Breast epithelium (tissue), 4 donors: ENCODE measurements at regions not wholly inside any gene's neighbourhood (a gene's known extent, or its start where the extent isn't known, plus 50 kb on each side); places are given as distances from the start of the nearest gene placed in this dataset.
"Not testable (repeated sequence)": the region's sequence is repeated elsewhere in the genome, so short reads cannot be mapped to it uniquely, and the experiment has no call there.

Experiments
- DNase-seq, 2 donors: peaks; one replicate each; pipeline ENCODE4 v3.0.0-alpha.2; 2019; ENCODE audit warnings: low spot score in 2 of 2
- H3K27ac ChIP-seq, 2 donors: fragments of 200-600 bp; sonication (generic) in 1 of 2; one replicate each; pipeline ENCODE4 v1.5.1; 2016 to 2019; ENCODE audit warnings: mild to moderate bottlenecking in 1 of 2
- H3K27me3 ChIP-seq, 2 donors: fragments of 200-600 bp; sonication (generic) in 1 of 2; one replicate each; pipeline versions ENCODE4 v1.5.1 to v1.6.0; 2017 to 2019; ENCODE audit warnings: control low read depth in 1 of 2, mild to moderate bottlenecking in 1 of 2
- H3K36me3 ChIP-seq: fragments of 200-600 bp; one replicate; pipeline ENCODE4 v1.5.1; 2019
- H3K4me1 ChIP-seq, 2 donors: fragments of 200-600 bp; sonication (generic); one replicate each; pipeline ENCODE4 v1.5.1; 2016 to 2019; ENCODE audit warnings: control low read depth in 1 of 2
- H3K4me3 ChIP-seq, 3 donors: fragments of 200-600 bp; sonication (generic); 1 replicate in 2 of 3; 2 replicates in 1 of 3; pipeline ENCODE4 v1.5.1; 2016 to 2019; ENCODE audit warnings: mild to moderate bottlenecking in 3 of 3, moderate library complexity in 2 of 3
- H3K9me3 ChIP-seq, 2 donors: fragments of 200-600 bp; sonication (generic) in 1 of 2; one replicate each; pipeline ENCODE4 v1.5.1; 2016 to 2019; ENCODE audit warnings: control low read depth in 1 of 2
- POLR2A ChIP-seq: fragments of 450-650 bp; IDR thresholded peaks from one replicate; pipeline ENCODE4 v1.6.1; 2016; ENCODE audit warnings: antibody characterized with exemption, mild to moderate bottlenecking, moderate library complexity
- POLR2AphosphoS5 ChIP-seq, 3 donors: sonication (generic); formaldehyde crosslinking; IDR thresholded peaks; one replicate each; pipeline ENCODE4 v1.6.1; 2017; ENCODE audit warnings: antibody characterized with exemption in 3 of 3
- intact Hi-C: fragments of 100-400 bp; cut with DNase I; formaldehyde crosslinking; loops from one replicate; pipeline ENCODE4 v1.15.1; 2023; ENCODE audit warnings: low total_unique reads
- TF ChIP-seq, protein P1 (sequence below), 3 donors: fragments of 450-650 bp; IDR thresholded peaks; one replicate each; pipeline ENCODE4 v1.5.1; 2016 to 2017; ENCODE audit warnings: antibody characterized with exemption in 3 of 3, mild to moderate bottlenecking in 3 of 3, moderate library complexity in 3 of 3

GRCh38 chr2:65576861-65577601, 144.6 kb upstream of the SPRED2 start:
- peak overlapping the region in 1 of 3 donors; percentile 33 for H3K4me3 ChIP-seq
- no peak for DNase-seq
- no peak for TF ChIP-seq POLR2AphosphoS5 (IDR thresholded peaks at IDR 0.05)
- no peak for TF ChIP-seq POLR2A
- TF ChIP-seq, protein P1, sequence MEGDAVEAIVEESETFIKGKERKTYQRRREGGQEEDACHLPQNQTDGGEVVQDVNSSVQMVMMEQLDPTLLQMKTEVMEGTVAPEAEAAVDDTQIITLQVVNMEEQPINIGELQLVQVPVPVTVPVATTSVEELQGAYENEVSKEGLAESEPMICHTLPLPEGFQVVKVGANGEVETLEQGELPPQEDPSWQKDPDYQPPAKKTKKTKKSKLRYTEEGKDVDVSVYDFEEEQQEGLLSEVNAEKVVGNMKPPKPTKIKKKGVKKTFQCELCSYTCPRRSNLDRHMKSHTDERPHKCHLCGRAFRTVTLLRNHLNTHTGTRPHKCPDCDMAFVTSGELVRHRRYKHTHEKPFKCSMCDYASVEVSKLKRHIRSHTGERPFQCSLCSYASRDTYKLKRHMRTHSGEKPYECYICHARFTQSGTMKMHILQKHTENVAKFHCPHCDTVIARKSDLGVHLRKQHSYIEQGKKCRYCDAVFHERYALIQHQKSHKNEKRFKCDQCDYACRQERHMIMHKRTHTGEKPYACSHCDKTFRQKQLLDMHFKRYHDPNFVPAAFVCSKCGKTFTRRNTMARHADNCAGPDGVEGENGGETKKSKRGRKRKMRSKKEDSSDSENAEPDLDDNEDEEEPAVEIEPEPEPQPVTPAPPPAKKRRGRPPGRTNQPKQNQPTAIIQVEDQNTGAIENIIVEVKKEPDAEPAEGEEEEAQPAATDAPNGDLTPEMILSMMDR (IDR thresholded peaks at IDR 0.05), result no peak
- no peaks in the 10 kb centered on the region for H3K4me1 ChIP-seq
- H3K36me3 ChIP-seq, result no peaks in the 10 kb centered on the region
- intact Hi-C loops, result no loop called here
- no peaks in the 10 kb centered on the region for H3K27me3 ChIP-seq
- H3K27ac ChIP-seq, result peak overlapping the region; percentile 67 to 82
- H3K9me3 ChIP-seq, result no peaks in the 10 kb centered on the region

- Histone ChIP-seq H3K27ac (peak overlapping the region; percentile 67 to 82), H3K4me3 (no peak overlapping the region), H3K4me1 (no peaks in the 10 kb centered on the region), H3K36me3 (no peaks in the 10 kb centered on the region), H3K9me3 (no peaks in the 10 kb centered on the region), H3K27me3 (no peaks in the 10 kb centered on the region)
- intact Hi-C loops, result no loop called here
- DNase-seq, result no peak
- TF ChIP-seq, protein P1 (IDR thresholded peaks at IDR 0.05), result no peak
- TF ChIP-seq POLR2AphosphoS5 (IDR thresholded peaks at IDR 0.05), result no peak
- no peak for TF ChIP-seq POLR2A
These were observed 143.9 kb upstream of the SPRED2 start for GRCh38 chr2:65576278-65576677.

GRCh38 chr2:65574993-65575392, 142.6 kb upstream of the SPRED2 start:
- no peaks in the 10 kb centered on the region for H3K36me3 ChIP-seq
- TF ChIP-seq POLR2A, result no peak
- TF ChIP-seq POLR2AphosphoS5 (IDR thresholded peaks at IDR 0.05), result no peak
- TF ChIP-seq, protein P1 (IDR thresholded peaks at IDR 0.05), result no peak
- intact Hi-C loops, result no loop called here

DNA sequence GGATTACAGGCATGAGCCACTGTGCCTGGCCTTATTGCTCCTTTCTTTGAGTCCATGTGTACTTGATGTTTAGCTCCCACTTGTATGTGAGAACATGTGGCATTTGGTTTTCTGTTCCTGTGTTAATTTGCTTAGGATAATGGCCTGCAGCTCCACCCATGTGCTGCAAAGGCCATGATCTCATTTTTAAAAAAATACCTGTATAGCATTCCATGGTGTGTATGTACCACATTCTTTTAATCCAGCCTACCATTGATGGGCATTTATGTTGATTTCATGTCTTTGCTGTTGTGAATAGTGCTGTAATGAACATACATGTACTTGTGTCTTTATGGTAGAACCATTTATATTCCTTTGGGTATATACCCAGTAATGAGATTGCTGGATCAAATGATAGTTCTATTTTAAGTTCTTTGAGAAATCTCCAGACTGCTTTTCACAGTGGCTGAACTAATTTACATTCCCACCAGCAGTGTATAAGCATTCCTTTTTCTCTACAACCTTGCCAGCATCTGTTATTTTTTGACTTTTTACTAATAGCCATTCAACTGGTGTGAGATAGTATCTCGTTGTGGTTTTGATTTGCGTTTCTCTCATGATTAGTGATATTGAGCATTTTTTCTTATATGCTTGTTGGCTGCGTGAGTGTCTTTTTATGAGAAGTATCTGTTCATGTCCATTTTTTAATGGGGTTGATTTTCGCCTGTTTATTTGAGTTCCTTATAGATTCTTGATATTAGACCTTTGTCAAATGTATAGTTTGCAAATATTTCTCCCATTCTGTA, 136.4 kb upstream of the SPRED2 start:
- H3K4me3 ChIP-seq, H3K36me3 ChIP-seq, DNase-seq, H3K4me1 ChIP-seq, H3K9me3 ChIP-seq, H3K27ac ChIP-seq, H3K27me3 ChIP-seq, intact Hi-C loops: not testable (repeated sequence)

More at GRCh38 chr2:65574993-65575392, 142.6 kb upstream of the SPRED2 start:
- no peak overlapping the region for H3K4me3 ChIP-seq
- no peaks in the 10 kb centered on the region for H3K9me3 ChIP-seq
- DNase-seq, result no peak
- H3K27me3 ChIP-seq, result no peaks in the 10 kb centered on the region
- H3K4me1 ChIP-seq, result no peaks in the 10 kb centered on the region
- H3K27ac ChIP-seq, result peak overlapping the region in 1 of 2 donors; percentile 68

DNA sequence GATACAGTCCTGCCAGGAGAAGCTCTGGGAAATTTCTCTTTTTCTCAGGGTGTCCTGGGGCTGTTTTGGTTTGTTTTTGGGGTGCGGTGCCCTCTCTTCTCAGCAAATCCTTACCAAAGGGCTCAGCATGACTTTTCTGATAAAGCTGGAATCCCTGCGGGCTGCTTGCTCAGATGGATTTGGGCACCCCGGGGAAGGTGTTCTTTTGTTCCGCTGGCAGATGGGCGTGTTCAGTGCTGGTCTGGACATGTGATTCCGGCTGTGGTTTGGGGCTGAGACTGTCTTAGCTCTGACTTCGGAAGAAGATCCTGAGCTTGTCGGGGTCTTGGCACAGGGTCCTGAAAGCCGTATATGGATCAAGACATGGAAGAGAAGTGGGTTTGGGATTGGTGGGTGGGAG, 134.2 kb upstream of the SPRED2 start:
- Histone ChIP-seq H3K27me3 (no peaks in the 10 kb centered on the region), H3K4me1 (no peaks in the 10 kb centered on the region), H3K27ac (peak overlapping the region in 1 of 2 donors; percentile 13), H3K4me3 (peak overlapping the region in 2 of 3 donors; percentile 35 to 51), H3K9me3 (no peaks in the 10 kb centered on the region), H3K36me3 (no peaks in the 10 kb centered on the region)
- no peak for TF ChIP-seq POLR2A
- no peak for TF ChIP-seq POLR2AphosphoS5 (IDR thresholded peaks at IDR 0.05)
- TF ChIP-seq, protein P1 (IDR thresholded peaks at IDR 0.05), result no peak
- DNase-seq, result no peak
- intact Hi-C loops, result no loop called here
